Suprapubic skin (tissue), 3 donors: ENCODE measurements at regions not wholly inside any gene's neighbourhood (a gene's known extent, or its start where the extent isn't known, plus 50 kb on each side); places are given as distances from the start of the nearest gene placed in this dataset.

Source experiments
- CTCF ChIP-seq, 2 donors: fragments of 200-600 bp in 1 of 2; fragments of 450-650 bp in 1 of 2; sonication (generic) in 1 of 2; IDR thresholded peaks; one replicate each; pipeline ENCODE4 v1.5.1; 2016 to 2019; ENCODE audit warnings: antibody characterized with exemption in 2 of 2, mild to moderate bottlenecking in 1 of 2, moderate library complexity in 1 of 2
- EP300 ChIP-seq: sonication (generic); formaldehyde crosslinking; IDR thresholded peaks from one replicate; pipeline ENCODE4 v1.6.1; 2017; ENCODE audit warnings: antibody characterized with exemption

- TF ChIP-seq CTCF (IDR thresholded peaks at IDR 0.05): no peak
- TF ChIP-seq EP300: no peak
Measured at GRCh38 chr11:69369210-69369825, 75.4 kb downstream of the MYEOV start.
